Karpas-422 (cell line): ENCODE measurements at regions not wholly inside any gene's neighbourhood (a gene's known extent, or its start where the extent isn't known, plus 50 kb on each side); places are given as distances from the start of the nearest gene placed in this dataset.

Experiments
- DNase-seq: peaks from one replicate; pipeline ENCODE4 v3.0.0-alpha.2; 2015
- H2AFZ ChIP-seq: fragments of 200-600 bp; sonication (generic); 2 replicates; pipeline ENCODE4 v1.6.1; 2014; ENCODE audit warnings: antibody characterized with exemption, low read length, mixed read lengths
- H3K27ac ChIP-seq: fragments of 200-600 bp; sonication (generic); 2 replicates; pipeline ENCODE4 v1.5.1; 2014; ENCODE audit warnings: mild to moderate bottlenecking, low read length, moderate library complexity
- H3K27me3 ChIP-seq: fragments of 200-600 bp; sonication (generic); 2 replicates; pipeline ENCODE4 v1.6.1; 2014; ENCODE audit warnings: low read length, mixed read lengths
- H3K36me3 ChIP-seq: fragments of 200-600 bp; sonication (generic); 2 replicates; pipeline ENCODE4 v1.6.1; 2014; ENCODE audit warnings: low read length, mixed read lengths; ENCODE audit not compliant: insufficient read depth
- H3K4me1 ChIP-seq: fragments of 200-600 bp; sonication (generic); 2 replicates; pipeline ENCODE4 v1.6.1; 2014; ENCODE audit warnings: mild to moderate bottlenecking, low read length, mixed read lengths
- H3K4me2 ChIP-seq: fragments of 200-600 bp; sonication (generic); 2 replicates; pipeline ENCODE4 v1.6.1; 2014; ENCODE audit warnings: low read length, low read depth, mild to moderate bottlenecking; ENCODE audit not compliant: poor library complexity, severe bottlenecking
- H3K4me3 ChIP-seq: fragments of 200-600 bp; sonication (generic); 2 replicates; pipeline ENCODE4 v1.5.1; 2014; ENCODE audit warnings: mild to moderate bottlenecking, antibody characterized with exemption, low read length, mixed read lengths
- H3K79me2 ChIP-seq: fragments of 200-600 bp; sonication (generic); 2 replicates; pipeline ENCODE4 v1.6.1; 2014; ENCODE audit warnings: mild to moderate bottlenecking, low read length, mixed read lengths
- H3K9ac ChIP-seq: fragments of 200-600 bp; sonication (generic); 2 replicates; pipeline ENCODE4 v1.6.0; 2014; ENCODE audit warnings: low read length
- H3K9me2 ChIP-seq: fragments of 200-600 bp; sonication (generic), shearing (Covaris generic); replicated peaks from 2 replicates; pipeline ENCODE4 v1.6.0; 2014; ENCODE audit warnings: mild to moderate bottlenecking, low read length, moderate library complexity; ENCODE audit not compliant: insufficient read depth
- H3K9me3 ChIP-seq: fragments of 300-700, 200-600 bp; sonication (generic); 2 replicates; pipeline ENCODE4 v1.6.1; 2014; ENCODE audit warnings: low read length, mixed read lengths
- H4K20me1 ChIP-seq: fragments of 200-600 bp; sonication (generic); 2 replicates; pipeline ENCODE4 v1.6.1; 2014; ENCODE audit warnings: mild to moderate bottlenecking, antibody characterized with exemption, low read length, low read depth; ENCODE audit not compliant: insufficient read depth

- no peak for DNase-seq
- Histone ChIP-seq H3K27ac (no peak overlapping the region), H4K20me1 (no peaks in the 10 kb centered on the region), H3K4me2 (no peak overlapping the region), H3K4me3 (no peak overlapping the region), H3K79me2 (no peaks in the 10 kb centered on the region), H3K27me3 (no peaks in the 10 kb centered on the region), H3K9me2 (no peaks in the 10 kb centered on the region), H3K36me3 (no peaks in the 10 kb centered on the region), H3K4me1 (no peaks in the 10 kb centered on the region), H2AFZ (no peak overlapping the region), H3K9me3 (no peaks in the 10 kb centered on the region), H3K9ac (no peak overlapping the region)
These were observed 183.1 kb upstream of the RREB1 start for GRCh38 chr6:6924708-6925107.

- no peaks in the 10 kb centered on the region for H3K4me1 ChIP-seq
- H3K27me3 ChIP-seq, result no peaks in the 10 kb centered on the region
- DNase-seq, result no peak
- H3K4me3 ChIP-seq, result no peak overlapping the region
- H3K4me2 ChIP-seq, result no peak overlapping the region
- no peaks in the 10 kb centered on the region for H3K9me2 ChIP-seq
- H2AFZ ChIP-seq, result no peak overlapping the region
- no peak overlapping the region for H3K9ac ChIP-seq
- no peaks in the 10 kb centered on the region for H4K20me1 ChIP-seq
- no peaks in the 10 kb centered on the region for H3K36me3 ChIP-seq
- no peaks in the 10 kb centered on the region for H3K79me2 ChIP-seq
- H3K9me3 ChIP-seq, result no peaks in the 10 kb centered on the region
- no peak overlapping the region for H3K27ac ChIP-seq
These were observed 182.2 kb upstream of the RREB1 start for GRCh38 chr6:6925391-6926164.

DNA sequence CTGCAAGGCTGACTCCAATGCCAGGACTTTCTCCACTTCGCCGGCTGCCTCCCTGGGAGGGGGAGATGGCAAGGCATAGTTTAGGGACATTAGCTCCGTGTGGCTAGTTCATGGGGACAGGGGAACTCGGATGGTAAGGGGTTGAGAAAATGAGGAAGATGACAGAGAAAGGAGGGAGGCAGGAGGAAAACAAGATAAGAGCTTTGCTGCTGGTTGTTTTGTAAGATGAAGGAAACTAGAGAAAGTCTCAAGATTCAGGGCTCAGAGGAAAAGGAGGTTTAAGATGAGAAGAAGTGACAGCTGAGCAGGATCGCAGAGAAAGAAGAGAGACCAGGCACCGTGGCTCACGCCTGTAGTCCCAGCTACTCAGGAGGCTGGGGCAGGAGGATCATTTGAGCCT is 180.9 kb upstream of the RREB1 start:
- DNase-seq, result no peak
- Histone ChIP-seq H3K79me2 (no peaks in the 10 kb centered on the region), H3K4me1 (peaks cover 8% of the 10 kb centered on the region), H3K36me3 (no peaks in the 10 kb centered on the region), H3K27ac (no peak overlapping the region), H3K4me3 (no peak overlapping the region), H3K4me2 (no peak overlapping the region), H3K27me3 (no peaks in the 10 kb centered on the region), H3K9me3 (no peaks in the 10 kb centered on the region), H3K9ac (no peak overlapping the region), H3K9me2 (no peaks in the 10 kb centered on the region), H2AFZ (no peak overlapping the region), H4K20me1 (no peaks in the 10 kb centered on the region)

- Histone ChIP-seq H3K9me3 (no peaks in the 10 kb centered on the region), H3K27ac (no peak overlapping the region), H4K20me1 (no peaks in the 10 kb centered on the region), H3K4me2 (no peak overlapping the region), H3K79me2 (no peaks in the 10 kb centered on the region), H3K27me3 (no peaks in the 10 kb centered on the region), H3K4me3 (no peak overlapping the region), H2AFZ (no peak overlapping the region), H3K36me3 (no peaks in the 10 kb centered on the region), H3K4me1 (peaks cover 8% of the 10 kb centered on the region), H3K9me2 (no peaks in the 10 kb centered on the region), H3K9ac (no peak overlapping the region)
- DNase-seq, result no peak
These were observed 180.0 kb upstream of the RREB1 start for GRCh38 chr6:6927521-6928361.

- no peaks in the 10 kb centered on the region for H3K9me3 ChIP-seq
- H4K20me1 ChIP-seq, result no peaks in the 10 kb centered on the region
- H3K27ac ChIP-seq, result no peak overlapping the region
- H3K27me3 ChIP-seq, result no peaks in the 10 kb centered on the region
- H3K9me2 ChIP-seq, result no peaks in the 10 kb centered on the region
- no peak overlapping the region for H3K4me3 ChIP-seq
- no peak overlapping the region for H2AFZ ChIP-seq
- H3K4me1 ChIP-seq, result peaks cover 8% of the 10 kb centered on the region
- H3K9ac ChIP-seq, result no peak overlapping the region
- H3K4me2 ChIP-seq, result no peak overlapping the region
- no peak for DNase-seq
- no peaks in the 10 kb centered on the region for H3K79me2 ChIP-seq
- H3K36me3 ChIP-seq, result no peaks in the 10 kb centered on the region
These were observed 177.4 kb upstream of the RREB1 start for GRCh38 chr6:6930223-6930880.

DNA sequence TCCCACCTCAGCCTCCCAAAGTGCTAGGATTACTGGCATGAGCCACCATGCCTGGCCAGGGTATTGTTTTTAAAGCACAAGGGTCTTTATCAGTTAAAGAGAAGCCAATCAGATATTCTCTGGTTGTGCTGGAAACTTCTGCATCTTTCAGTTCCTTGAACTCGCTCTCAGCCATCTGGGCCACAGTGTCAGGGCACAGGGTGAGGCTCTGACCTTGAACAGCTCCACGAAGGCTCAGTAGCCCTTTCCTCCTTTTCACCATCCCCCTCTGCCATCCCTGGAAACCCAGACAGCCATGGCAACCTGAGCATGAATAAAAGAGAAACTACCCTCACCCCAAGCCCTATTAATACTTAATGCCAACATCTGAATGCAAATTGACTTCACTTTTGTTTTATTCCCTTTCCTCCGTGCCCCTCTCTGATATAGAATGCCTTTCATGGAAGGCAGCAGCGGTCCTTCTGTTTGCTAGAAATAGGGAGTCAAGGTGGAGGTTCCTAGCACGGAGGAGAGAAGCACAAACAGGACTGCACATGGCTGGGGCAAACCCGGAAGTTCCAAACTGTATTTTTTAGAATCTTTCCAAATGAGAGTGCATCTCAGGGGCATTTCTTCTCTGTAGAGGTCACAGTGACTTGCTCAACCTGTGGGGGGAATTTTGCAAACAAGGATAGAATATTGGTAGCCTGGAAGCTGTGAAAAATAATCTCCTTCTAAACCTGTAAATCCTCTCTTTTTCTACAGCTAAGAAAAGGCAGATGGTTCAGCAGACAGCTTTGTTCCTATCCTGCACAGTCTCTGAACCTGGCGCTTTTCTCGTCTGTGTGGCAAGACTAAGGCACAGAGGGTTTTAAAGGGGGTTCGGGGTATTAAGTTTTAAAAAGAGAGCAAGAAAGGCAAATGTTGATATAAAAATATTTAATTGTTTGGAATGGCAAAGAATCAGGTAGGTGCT is 176.4 kb upstream of the RREB1 start:
- Histone ChIP-seq H3K9me3 (no peaks in the 10 kb centered on the region), H3K9me2 (no peaks in the 10 kb centered on the region), H3K9ac (peak overlapping the region; percentile 34; the same call in 1 of the 2 replicates), H3K4me1 (peaks cover 8% of the 10 kb centered on the region), H3K4me3 (0 out of 2 replicates have a peak overlapping the region, but pooled peaks have one; percentile 40), H3K4me2 (peak overlapping the region; percentile 68), H3K27me3 (no peaks in the 10 kb centered on the region), H2AFZ (peak overlapping the region; percentile 99), H4K20me1 (no peaks in the 10 kb centered on the region), H3K36me3 (no peaks in the 10 kb centered on the region), H3K27ac (no peak overlapping the region), H3K79me2 (no peaks in the 10 kb centered on the region)
- no peak for DNase-seq

DNA sequence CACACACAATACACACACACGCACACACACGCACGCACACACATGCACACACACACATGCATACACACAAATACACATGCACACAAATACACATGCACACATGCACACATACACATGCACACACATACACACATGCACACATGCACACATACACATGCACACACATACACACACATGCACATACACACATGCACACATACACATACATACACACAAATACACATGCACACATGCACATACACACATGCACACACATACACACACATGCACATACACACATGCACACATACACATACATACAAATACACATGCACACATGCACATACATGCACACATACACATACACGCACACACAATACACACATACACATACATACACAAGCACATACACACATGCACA is 175.4 kb upstream of the RREB1 start:
- no peaks in the 10 kb centered on the region for H3K27me3 ChIP-seq
- no peaks in the 10 kb centered on the region for H3K9me3 ChIP-seq
- no peak overlapping the region for H2AFZ ChIP-seq
- H4K20me1 ChIP-seq, result no peaks in the 10 kb centered on the region
- H3K4me1 ChIP-seq, result peaks cover 8% of the 10 kb centered on the region
- no peak overlapping the region for H3K4me2 ChIP-seq
- no peak overlapping the region for H3K4me3 ChIP-seq
- H3K79me2 ChIP-seq, result no peaks in the 10 kb centered on the region
- no peaks in the 10 kb centered on the region for H3K36me3 ChIP-seq
- no peak overlapping the region for H3K9ac ChIP-seq
- DNase-seq, result no peak
- H3K9me2 ChIP-seq, result no peaks in the 10 kb centered on the region
- no peak overlapping the region for H3K27ac ChIP-seq
